Fibroblast of the aortic adventitia (primary cell): ENCODE measurements at regions not wholly inside any gene's neighbourhood (a gene's known extent, or its start where the extent isn't known, plus 50 kb on each side); places are given as distances from the start of the nearest gene placed in this dataset.

Source experiments
- DNase-seq: peaks from one replicate; pipeline ENCODE4 v3.0.0-alpha.2; 2010; ENCODE audit warnings: low read depth
- H3K4me3 ChIP-seq: 2 replicates; pipeline ENCODE4 v1.5.1; 2011; ENCODE audit warnings: low read depth, mild to moderate bottlenecking, control low read depth, low read length, moderate library complexity
- TF ChIP-seq, protein P1 (sequence below): IDR thresholded peaks from 2 replicates; pipeline ENCODE4 v1.5.1; 2011; ENCODE audit warnings: mild to moderate bottlenecking, low read length, control low read depth, inconsistent platforms; ENCODE audit not compliant: insufficient read depth

DNA sequence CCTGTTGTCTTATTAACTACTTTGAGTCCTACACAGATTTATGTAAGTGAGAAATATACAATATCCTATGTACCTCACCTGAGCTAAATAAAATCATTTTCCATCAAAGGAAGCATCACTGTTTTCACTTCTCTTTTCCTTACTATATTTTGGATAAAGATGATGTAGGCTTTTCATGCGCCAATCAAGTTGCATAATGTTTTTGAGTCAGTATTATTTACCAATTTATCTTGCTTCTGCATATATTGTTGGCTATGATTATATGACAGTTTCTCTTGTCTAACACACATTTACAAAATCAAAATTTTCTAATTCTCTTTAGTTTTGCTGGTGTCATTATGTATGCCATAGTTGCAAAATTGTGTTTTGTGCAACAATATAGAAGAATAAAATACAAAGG, 67.9 kb upstream of the FRY start:
- H3K4me3 ChIP-seq = no peak overlapping the region
- TF ChIP-seq, protein P1, sequence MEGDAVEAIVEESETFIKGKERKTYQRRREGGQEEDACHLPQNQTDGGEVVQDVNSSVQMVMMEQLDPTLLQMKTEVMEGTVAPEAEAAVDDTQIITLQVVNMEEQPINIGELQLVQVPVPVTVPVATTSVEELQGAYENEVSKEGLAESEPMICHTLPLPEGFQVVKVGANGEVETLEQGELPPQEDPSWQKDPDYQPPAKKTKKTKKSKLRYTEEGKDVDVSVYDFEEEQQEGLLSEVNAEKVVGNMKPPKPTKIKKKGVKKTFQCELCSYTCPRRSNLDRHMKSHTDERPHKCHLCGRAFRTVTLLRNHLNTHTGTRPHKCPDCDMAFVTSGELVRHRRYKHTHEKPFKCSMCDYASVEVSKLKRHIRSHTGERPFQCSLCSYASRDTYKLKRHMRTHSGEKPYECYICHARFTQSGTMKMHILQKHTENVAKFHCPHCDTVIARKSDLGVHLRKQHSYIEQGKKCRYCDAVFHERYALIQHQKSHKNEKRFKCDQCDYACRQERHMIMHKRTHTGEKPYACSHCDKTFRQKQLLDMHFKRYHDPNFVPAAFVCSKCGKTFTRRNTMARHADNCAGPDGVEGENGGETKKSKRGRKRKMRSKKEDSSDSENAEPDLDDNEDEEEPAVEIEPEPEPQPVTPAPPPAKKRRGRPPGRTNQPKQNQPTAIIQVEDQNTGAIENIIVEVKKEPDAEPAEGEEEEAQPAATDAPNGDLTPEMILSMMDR = no peak
- no peak for DNase-seq

DNA sequence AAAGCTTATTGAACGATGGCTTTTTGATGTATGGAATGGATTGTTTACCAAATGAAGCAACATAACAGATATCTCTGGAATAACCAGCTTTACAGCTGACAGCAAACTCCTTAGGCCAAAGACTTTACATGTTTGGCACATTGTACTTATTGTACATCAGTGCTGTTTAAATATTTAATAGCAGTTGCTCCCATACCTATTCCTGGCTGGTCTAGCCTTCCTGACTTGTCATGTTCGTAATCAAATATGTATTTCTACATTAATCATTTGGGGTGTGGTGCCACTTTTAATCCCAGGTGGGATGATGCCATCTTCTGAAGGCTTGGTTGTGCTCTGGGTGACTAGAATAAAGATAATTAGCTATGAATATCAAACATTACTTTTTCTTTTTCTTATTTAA, 67.4 kb upstream of the FRY start:
- no peak for DNase-seq
- TF ChIP-seq, protein P1 = no peak

DNA sequence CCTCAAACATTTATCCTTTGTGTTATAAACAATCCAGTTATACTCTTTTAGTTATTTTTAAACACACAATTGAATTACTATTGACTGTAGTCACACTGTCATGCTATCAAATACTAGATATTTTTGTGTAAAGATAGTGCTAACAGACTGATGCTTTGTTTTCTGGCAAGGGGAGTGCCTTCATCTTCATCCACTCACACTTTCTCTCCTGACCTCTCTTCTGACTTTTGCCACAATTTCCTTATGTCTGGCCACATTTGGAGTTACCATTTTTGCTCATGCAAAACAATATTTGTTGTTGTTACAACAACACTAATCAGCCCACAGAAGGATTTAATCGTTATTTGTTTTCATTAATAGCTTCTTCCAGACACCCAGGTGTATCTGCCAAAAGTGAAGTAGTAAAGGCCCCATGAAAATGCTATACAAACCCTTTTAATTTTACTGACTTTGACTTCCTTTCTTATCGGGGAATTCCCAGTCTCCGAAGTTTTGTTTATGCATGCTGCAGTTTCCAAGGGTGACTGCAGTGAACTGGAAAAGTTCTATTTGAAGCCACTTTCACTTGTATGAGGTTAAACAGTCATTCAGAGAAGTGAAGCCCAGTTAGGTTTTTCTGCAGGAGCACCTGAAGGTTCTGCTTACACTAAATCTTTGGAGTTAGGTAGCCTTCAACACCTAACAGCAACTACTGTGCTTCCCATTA, 66.1 kb upstream of the FRY start:
- peak; percentile 56 for DNase-seq
- TF ChIP-seq, protein P1 = no peak
- H3K4me3 ChIP-seq = no peak overlapping the region

More for the DNA sequence above, 67.4 kb upstream of the FRY start:
- H3K4me3 ChIP-seq = no peak overlapping the region

DNA sequence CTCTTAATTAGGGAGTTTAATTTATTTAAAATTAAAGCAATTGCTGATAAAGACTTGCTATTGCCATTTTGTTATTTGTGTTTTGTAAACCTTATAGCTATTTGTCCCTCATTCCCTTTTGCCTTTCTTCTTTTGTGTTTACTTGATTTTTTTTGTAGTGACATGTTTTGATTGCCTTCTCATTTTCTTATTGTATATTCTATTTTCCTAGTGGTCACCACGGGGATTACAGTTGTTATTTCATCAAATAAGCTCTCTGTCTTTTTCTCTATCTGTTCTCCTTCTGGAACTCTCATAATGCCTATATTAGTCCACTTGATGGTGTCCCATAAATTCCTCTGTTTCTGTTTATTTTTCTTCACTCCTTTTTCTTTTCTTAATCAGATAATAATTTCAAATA, 64.4 kb upstream of the FRY start:
- H3K4me3 ChIP-seq = no peak overlapping the region
- TF ChIP-seq, protein P1 = peak; percentile 43
- DNase-seq = no peak

DNA sequence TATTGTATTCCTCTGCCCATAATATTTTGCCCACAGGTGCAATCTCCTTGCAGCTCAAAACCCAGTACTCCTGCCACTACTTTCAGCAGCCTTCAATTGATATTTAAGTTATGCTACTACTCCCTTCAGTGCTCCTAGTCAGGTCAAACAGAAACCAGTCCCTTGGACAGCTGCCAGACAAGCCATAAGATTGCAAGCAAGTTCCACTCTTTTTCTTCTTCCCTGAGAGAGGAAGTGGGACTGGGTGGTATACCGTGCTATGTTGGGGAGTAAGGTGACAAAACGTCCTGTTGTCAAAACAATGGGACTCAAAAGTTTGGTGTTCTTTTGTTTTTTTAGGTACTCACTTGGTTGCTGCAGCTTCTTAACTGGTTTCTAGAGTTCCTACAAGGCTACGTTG, 63.1 kb upstream of the FRY start:
- DNase-seq = no peak
- H3K4me3 ChIP-seq = no peak overlapping the region
- TF ChIP-seq, protein P1 = no peak

DNA sequence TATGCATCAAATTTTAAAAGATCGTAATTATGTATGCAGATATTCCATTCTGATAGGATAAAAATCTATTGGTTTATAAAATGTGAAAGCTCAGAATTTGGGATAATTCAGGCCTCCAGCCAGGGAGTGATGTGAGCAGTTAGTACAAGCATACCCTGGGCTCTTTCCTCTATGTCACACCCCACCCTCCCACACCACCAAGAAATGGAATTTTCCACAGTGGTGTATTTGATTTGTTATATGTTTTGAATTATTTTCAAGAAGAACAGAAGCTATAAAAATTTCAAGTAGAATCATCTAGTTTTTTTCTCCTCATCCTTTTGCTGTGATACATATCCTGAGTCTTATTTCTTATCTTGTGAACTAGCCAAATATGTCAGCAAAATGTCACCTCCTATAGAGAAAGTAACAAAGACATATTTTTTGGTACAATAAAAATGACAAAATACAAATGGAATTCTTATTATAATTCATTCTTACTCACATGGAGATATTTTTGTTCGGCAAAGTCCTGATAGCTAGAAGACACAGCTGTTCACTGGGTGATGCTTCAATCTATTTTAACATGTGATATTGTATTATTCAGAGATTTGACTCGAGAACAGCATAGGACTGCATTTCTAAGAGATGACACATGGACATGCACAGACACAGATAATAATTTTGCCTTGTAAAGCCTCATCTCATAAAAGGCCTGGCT, 61.2 kb upstream of the FRY start:
- H3K4me3 ChIP-seq = no peak overlapping the region
- peak; percentile 64 for DNase-seq
- TF ChIP-seq, protein P1 = no peak

DNA sequence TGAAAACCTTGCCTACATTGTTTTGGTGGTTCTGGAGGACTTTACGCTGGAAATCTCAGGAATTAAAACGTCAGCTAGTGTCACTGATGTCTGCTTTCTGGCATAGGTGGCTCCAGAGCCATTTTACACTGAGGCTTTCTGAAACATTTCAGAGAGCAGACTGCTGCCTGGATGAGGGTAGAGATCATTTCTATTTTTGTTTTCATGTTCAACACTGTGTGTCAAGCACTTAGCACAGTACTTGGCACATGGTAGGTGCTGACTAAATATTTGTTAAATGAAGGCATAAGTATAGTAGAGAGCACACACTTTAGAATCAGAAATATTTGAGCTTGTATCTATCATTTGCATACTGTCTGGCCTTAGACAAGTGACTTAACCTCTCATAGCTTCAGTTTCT, 59.1 kb upstream of the FRY start:
- H3K4me3 ChIP-seq = no peak overlapping the region
- TF ChIP-seq, protein P1 = no peak
- DNase-seq = no peak
